Fibroblast of lung (primary cell): ENCODE measurements at regions not wholly inside any gene's neighbourhood (a gene's known extent, or its start where the extent isn't known, plus 50 kb on each side); places are given as distances from the start of the nearest gene placed in this dataset.

ENCODE experiments used
- DNase-seq, 2 donors: peaks; one replicate each; pipeline versions ENCODE4 v3.0.0 to v3.0.0-alpha.2; 2010; ENCODE audit warnings: low read depth in 2 of 2
- H2AFZ ChIP-seq: 2 replicates; pipeline ENCODE4 v1.5.1; 2012; ENCODE audit warnings: low read length, control low read depth, inconsistent platforms
- H3K27ac ChIP-seq: 2 replicates; pipeline ENCODE4 v1.5.1; 2011; ENCODE audit warnings: low read length, control low read depth; ENCODE audit not compliant: insufficient read depth
- H3K27me3 ChIP-seq: 2 replicates; pipeline ENCODE4 v1.5.1; 2011; ENCODE audit warnings: mild to moderate bottlenecking, low read length; ENCODE audit not compliant: control insufficient read depth, insufficient read depth
- H3K36me3 ChIP-seq: 2 replicates; pipeline ENCODE4 v1.5.1; 2011; ENCODE audit warnings: low read length; ENCODE audit not compliant: control insufficient read depth, insufficient read depth
- H3K4me1 ChIP-seq: 2 replicates; pipeline ENCODE4 v1.5.1; 2011; ENCODE audit warnings: low read length; ENCODE audit not compliant: control insufficient read depth, insufficient read depth; ENCODE audit errors: extremely low read depth
- H3K4me2 ChIP-seq: 2 replicates; pipeline ENCODE4 v1.5.1; 2011; ENCODE audit warnings: low read length, control low read depth; ENCODE audit not compliant: insufficient read depth; ENCODE audit errors: extremely low read depth
- H3K4me3 ChIP-seq, 4 experiments: fragments of 200-600 bp in 1 of 4; sonication (generic) in 1 of 4; replicated peaks in 1 of 4; 2 replicates each; pipeline ENCODE4 v1.5.1; 2011 to 2016; ENCODE audit warnings: low read length in 4 of 4, low read depth in 3 of 4, mild to moderate bottlenecking in 3 of 4, control low read depth in 2 of 4, inconsistent platforms in 1 of 4, mixed read lengths in 1 of 4; ENCODE audit not compliant: insufficient read depth in 1 of 4; ENCODE audit errors: control extremely low read depth in 1 of 4
- H3K79me2 ChIP-seq: 2 replicates; pipeline ENCODE4 v1.5.1; 2012; ENCODE audit warnings: mild to moderate bottlenecking, low read length, inconsistent platforms; ENCODE audit not compliant: control insufficient read depth, insufficient read depth
- H3K9ac ChIP-seq: 2 replicates; pipeline ENCODE4 v1.5.1; 2011; ENCODE audit warnings: mild to moderate bottlenecking, low read length, control low read depth; ENCODE audit not compliant: insufficient read depth
- H3K9me3 ChIP-seq: 2 replicates; pipeline ENCODE4 v1.5.1; 2012; ENCODE audit warnings: low read depth, low read length; ENCODE audit not compliant: control insufficient read depth, insufficient read depth
- H4K20me1 ChIP-seq: 2 replicates; pipeline ENCODE4 v1.5.1; 2011; ENCODE audit warnings: low read length; ENCODE audit not compliant: control insufficient read depth, insufficient read depth; ENCODE audit errors: extremely low read depth
- CTCF ChIP-seq, 2 donors: IDR thresholded peaks in 1 of 2; conservative IDR thresholded peaks in 1 of 2; 1 replicate in 1 of 2; 2 replicates in 1 of 2; pipeline ENCODE4 v1.5.1; 2011 to 2012; ENCODE audit warnings: low read length in 2 of 2, control low read depth in 1 of 2, inconsistent platforms in 1 of 2, low read depth in 1 of 2, mild to moderate bottlenecking in 1 of 2
- EZH2 ChIP-seq: IDR thresholded peaks from 2 replicates; pipeline ENCODE4 v1.5.1; 2012; ENCODE audit warnings: low read length, control low read depth, mild to moderate bottlenecking; ENCODE audit errors: missing control alignments

- no peak overlapping the region for H3K4me3 ChIP-seq
- H3K79me2 ChIP-seq = no peaks in the 10 kb centered on the region
- TF ChIP-seq CTCF (conservative IDR thresholded peaks at IDR 0.05 in 1 of 2, IDR thresholded peaks at IDR 0.05 in 1 of 2; ENCODE audit: low read depth in 1 of 2, low read length in 2 of 2) (no peak), EZH2 (no peak)
- no peaks in the 10 kb centered on the region for H4K20me1 ChIP-seq
- peak in 1 of 2 donors; percentile 30 for DNase-seq
- H2AFZ ChIP-seq = no peak overlapping the region
- H3K4me2 ChIP-seq = no peak overlapping the region
- H3K9ac ChIP-seq = no peak overlapping the region
- no peaks in the 10 kb centered on the region for H3K36me3 ChIP-seq
- no peaks in the 10 kb centered on the region for H3K27me3 ChIP-seq
- no peaks in the 10 kb centered on the region for H3K9me3 ChIP-seq
- peaks cover 8% of the 10 kb centered on the region for H3K4me1 ChIP-seq
- H3K27ac ChIP-seq = no peak overlapping the region
Measured at GRCh38 chr6:112800439-112800838, 453.3 kb downstream of the RFPL4B start.

GRCh38 chr6:112800916-112801315 lies 453.8 kb downstream of the RFPL4B start:
- no peak overlapping the region for H3K9ac ChIP-seq
- no peak overlapping the region for H3K27ac ChIP-seq
- no peaks in the 10 kb centered on the region for H3K9me3 ChIP-seq
- no peaks in the 10 kb centered on the region for H3K36me3 ChIP-seq
- peak overlapping the region; percentile 19 for H2AFZ ChIP-seq
- no peaks in the 10 kb centered on the region for H4K20me1 ChIP-seq
- DNase-seq = peak in 1 of 2 donors; percentile 5
- no peaks in the 10 kb centered on the region for H3K79me2 ChIP-seq
- H3K4me1 ChIP-seq = peaks cover 8% of the 10 kb centered on the region
- no peak for TF ChIP-seq CTCF (conservative IDR thresholded peaks at IDR 0.05 in 1 of 2, IDR thresholded peaks at IDR 0.05 in 1 of 2; ENCODE audit: low read depth in 1 of 2, low read length in 2 of 2)
- TF ChIP-seq EZH2 = no peak
- no peak overlapping the region for H3K4me3 ChIP-seq
- no peaks in the 10 kb centered on the region for H3K27me3 ChIP-seq
- no peak overlapping the region for H3K4me2 ChIP-seq

- H4K20me1 ChIP-seq = no peaks in the 10 kb centered on the region
- peak; percentile 5 to 11 for DNase-seq
- no peaks in the 10 kb centered on the region for H3K27me3 ChIP-seq
- H3K36me3 ChIP-seq = no peaks in the 10 kb centered on the region
- H2AFZ ChIP-seq = peak overlapping the region; percentile 4
- no peaks in the 10 kb centered on the region for H3K9me3 ChIP-seq
- H3K4me3 ChIP-seq = no peak overlapping the region
- H3K4me1 ChIP-seq = peaks cover 9% of the 10 kb centered on the region
- H3K4me2 ChIP-seq = peak overlapping the region; percentile 72
- H3K9ac ChIP-seq = no peak overlapping the region
- TF ChIP-seq EZH2 (no peak), CTCF (conservative IDR thresholded peaks at IDR 0.05 in 1 of 2, IDR thresholded peaks at IDR 0.05 in 1 of 2; ENCODE audit: low read depth in 1 of 2, low read length in 2 of 2) (no peak)
- H3K27ac ChIP-seq = peak overlapping the region; percentile 27
- H3K79me2 ChIP-seq = no peaks in the 10 kb centered on the region
Measured at GRCh38 chr6:112801468-112802080, 454.4 kb downstream of the RFPL4B start.
